ENCODE measurements at regions not wholly inside any gene's neighbourhood (a gene's known extent, or its start where the extent isn't known, plus 50 kb on each side); places are given as distances from the start of the nearest gene placed in this dataset.

- TF ChIP-seq POLR2A (IDR thresholded peaks at IDR 0.05) = no peak
- no peak for TF ChIP-seq CTCF (IDR thresholded peaks at IDR 0.05)
Observed at GRCh38 chr5:1942630-1943029, 59.9 kb upstream of the IRX4 start.
